ENCODE measurements at regions not wholly inside any gene's neighbourhood (a gene's known extent, or its start where the extent isn't known, plus 50 kb on each side); places are given as distances from the start of the nearest gene placed in this dataset.

- no peak for DNase-seq
- H3K4me3 ChIP-seq, result no peak overlapping the region
- no peaks in the 10 kb centered on the region for H3K9me3 ChIP-seq
- no peak overlapping the region for H3K27ac ChIP-seq
- H3K4me1 ChIP-seq, result no peaks in the 10 kb centered on the region
- no peak for ATAC-seq (ENCODE audit: low FRiP score in 2 of 2)
- H3K36me3 ChIP-seq, result no peaks in the 10 kb centered on the region
- no peak for TF ChIP-seq CTCF (IDR thresholded peaks at IDR 0.05)
- TF ChIP-seq EP300 (IDR thresholded peaks at IDR 0.05), result no peak
- no peak for TF ChIP-seq POLR2A (IDR thresholded peaks at IDR 0.05)
- TF ChIP-seq POLR2AphosphoS5 (IDR thresholded peaks at IDR 0.05), result no peak
- 86 to 90% methylated on average over 8 of the region's 8 CpGs for WGBS, 2 donors
- no peaks in the 10 kb centered on the region for H3K27me3 ChIP-seq
These were observed 131.1 kb upstream of the NSMCE3 start for GRCh38 chr15:29400701-29401100.

GRCh38 chr15:29398907-29399306 lies 129.3 kb upstream of the NSMCE3 start:
- Histone ChIP-seq H3K4me3 (no peak overlapping the region), H3K27me3 (no peaks in the 10 kb centered on the region), H3K4me1 (no peaks in the 10 kb centered on the region), H3K27ac (no peak overlapping the region), H3K36me3 (no peaks in the 10 kb centered on the region), H3K9me3 (no peaks in the 10 kb centered on the region)
- 91 to 95% methylated on average over 1 of the region's 1 CpG for WGBS, 2 donors
- no peak for TF ChIP-seq POLR2A (IDR thresholded peaks at IDR 0.05)
- no peak for TF ChIP-seq POLR2AphosphoS5 (IDR thresholded peaks at IDR 0.05)
- TF ChIP-seq EP300 (IDR thresholded peaks at IDR 0.05), result no peak
- TF ChIP-seq CTCF (IDR thresholded peaks at IDR 0.05), result no peak
- DNase-seq (no peak), ATAC-seq (ENCODE audit: low FRiP score in 2 of 2) (no peak)

GRCh38 chr15:29396176-29396811 lies 126.7 kb upstream of the NSMCE3 start:
- TF ChIP-seq POLR2AphosphoS5 (IDR thresholded peaks at IDR 0.05) (no peak), CTCF (IDR thresholded peaks at IDR 0.05) (no peak), POLR2A (IDR thresholded peaks at IDR 0.05) (no peak), EP300 (IDR thresholded peaks at IDR 0.05) (no peak)
- WGBS, 2 donors, result 93 to 96% methylated on average over 4 of the region's 4 CpGs
- no peaks in the 10 kb centered on the region for H3K36me3 ChIP-seq
- no peaks in the 10 kb centered on the region for H3K9me3 ChIP-seq
- DNase-seq (no peak), ATAC-seq (ENCODE audit: low FRiP score in 2 of 2) (no peak)
- no peaks in the 10 kb centered on the region for H3K4me1 ChIP-seq
- H3K27ac ChIP-seq, result no peak overlapping the region
- no peak overlapping the region for H3K4me3 ChIP-seq
- no peaks in the 10 kb centered on the region for H3K27me3 ChIP-seq

- ATAC-seq (ENCODE audit: low FRiP score in 2 of 2), result no peak
These were observed 123.8 kb upstream of the NSMCE3 start for GRCh38 chr15:29393443-29393842.

More at GRCh38 chr15:29393443-29393842, 123.8 kb upstream of the NSMCE3 start:
- no peaks in the 10 kb centered on the region for H3K4me1 ChIP-seq
- no peaks in the 10 kb centered on the region for H3K9me3 ChIP-seq
- 81 to 100% methylated on average over 2 of the region's 2 CpGs for WGBS, 2 donors
- H3K4me3 ChIP-seq, result no peak overlapping the region
- DNase-seq, result no peak
- no peak overlapping the region for H3K27ac ChIP-seq
- no peaks in the 10 kb centered on the region for H3K27me3 ChIP-seq
- H3K36me3 ChIP-seq, result no peaks in the 10 kb centered on the region
- TF ChIP-seq CTCF (IDR thresholded peaks at IDR 0.05) (no peak), POLR2AphosphoS5 (IDR thresholded peaks at IDR 0.05) (no peak), EP300 (IDR thresholded peaks at IDR 0.05) (no peak), POLR2A (IDR thresholded peaks at IDR 0.05) (no peak)

Measured in upper lobe of left lung (tissue), 6 donors.